Heart left ventricle (tissue), 13 donors: ENCODE measurements at regions not wholly inside any gene's neighbourhood (a gene's known extent, or its start where the extent isn't known, plus 50 kb on each side); places are given as distances from the start of the nearest gene placed in this dataset.

ENCODE experiments used
- CTCF ChIP-seq, 12 donors: fragments of 200-600 bp; sonication (generic) in 4 of 12; IDR thresholded peaks; one replicate each; pipeline versions ENCODE4 v1.5.0 to v1.8.0; 2018 to 2022; ENCODE audit warnings: antibody characterized with exemption in 12 of 12, mild to moderate bottlenecking in 5 of 12
- POLR2A ChIP-seq, 2 donors: fragments of 450-650 bp; IDR thresholded peaks; one replicate each; pipeline ENCODE4 v1.6.1; 2017; ENCODE audit warnings: antibody characterized with exemption in 2 of 2, mild to moderate bottlenecking in 2 of 2, moderate library complexity in 2 of 2
- donor health status: ischemic (EF 13 %, LVEDD 7.1; RV severe dilation, severe dysfunction).
- donor health status: DM: no; HTN: yes; CAD: no.
- donor health status: DM: no; HTN: no; CAD: no.
- donor health status: ischemic (EF 25% LVEDD 6.9; RV normal size, moderate dysfunction).
- donor health status: ischemic (EF 25% LVEDD 5.7; RV mildly dilated, moderate dysfunction).
- donor health status: ischemic (EF 35%, LVEDD 5.7; RV mildly dilated, moderate dysfunction).
- donor health status: nonischemic (EF 11% LVEDD 7.7; RV severe dilation, severe dysfunction).
- donor health status: DM: yes; HTN: yes; CAD: no.
- donor health status: PGD.
- donor health status: ischemic (EF 29% LVEDD 5.4; RV normal size, mild dysfunction).
- donor health status: nonischemic (EF 23%, LVEDD 6.1; RV moderate dilation, normal function).

- TF ChIP-seq CTCF (IDR thresholded peaks at IDR 0.05) = no peak
- no peak for TF ChIP-seq POLR2A (IDR thresholded peaks at IDR 0.05)
These were observed 127.0 kb upstream of the PKDCC start for GRCh38 chr2:41920812-41921211.
